NCI-H460 (cell line): ENCODE measurements at regions not wholly inside any gene's neighbourhood (a gene's known extent, or its start where the extent isn't known, plus 50 kb on each side); places are given as distances from the start of the nearest gene placed in this dataset.

Experiments
- DNase-seq: peaks from one replicate; pipeline ENCODE4 v3.0.0-alpha.2; 2016; ENCODE audit warnings: low read depth; ENCODE audit errors: extremely low read depth

DNA sequence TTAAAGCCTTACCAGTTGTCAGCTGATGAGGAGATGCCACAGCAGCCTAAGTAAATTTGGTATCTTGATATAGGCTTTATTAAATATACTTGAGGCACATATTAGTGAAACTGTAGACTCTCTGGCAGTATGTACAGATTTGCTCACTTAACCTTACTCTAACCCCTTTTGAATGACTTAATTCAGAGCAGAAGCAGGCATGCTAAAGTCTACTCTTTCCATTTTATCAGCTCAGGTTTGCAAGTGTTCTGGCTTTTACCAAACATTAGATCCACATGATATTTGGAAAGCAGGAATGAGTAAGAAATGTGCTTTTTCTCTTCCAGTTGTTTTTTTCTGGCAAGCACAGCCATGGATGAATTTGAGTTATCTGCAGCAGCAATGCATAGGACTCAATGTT lies 541.0 kb upstream of the PCDH9 start:
- DNase-seq: no peak

- no peak for DNase-seq
Measured at GRCh38 chr13:67769987-67770341, 539.8 kb upstream of the PCDH9 start.

GRCh38 chr13:67769063-67769986 lies 539.2 kb upstream of the PCDH9 start:
- DNase-seq: no peak

GRCh38 chr13:67763984-67764383 lies 533.8 kb upstream of the PCDH9 start:
- no peak for DNase-seq

DNA sequence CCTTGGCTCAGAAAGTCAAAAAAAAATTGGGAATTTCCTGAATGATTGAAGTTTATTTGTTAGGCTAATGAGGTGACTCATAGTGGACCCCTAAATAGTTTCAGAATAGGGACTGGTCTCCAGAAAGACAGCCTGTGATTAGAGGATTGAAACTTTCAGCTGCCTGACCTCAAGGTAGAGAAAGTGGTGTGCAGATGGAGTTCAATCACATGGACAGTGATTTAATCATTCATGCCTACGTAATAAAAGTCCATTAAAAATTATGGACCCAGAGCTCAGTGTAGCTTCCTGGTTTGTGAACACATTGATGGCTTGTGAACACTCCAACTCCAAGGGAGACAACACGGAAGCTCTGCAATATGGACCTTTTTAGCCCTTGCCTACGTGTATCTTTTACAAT lies 533.2 kb upstream of the PCDH9 start:
- no peak for DNase-seq

DNA sequence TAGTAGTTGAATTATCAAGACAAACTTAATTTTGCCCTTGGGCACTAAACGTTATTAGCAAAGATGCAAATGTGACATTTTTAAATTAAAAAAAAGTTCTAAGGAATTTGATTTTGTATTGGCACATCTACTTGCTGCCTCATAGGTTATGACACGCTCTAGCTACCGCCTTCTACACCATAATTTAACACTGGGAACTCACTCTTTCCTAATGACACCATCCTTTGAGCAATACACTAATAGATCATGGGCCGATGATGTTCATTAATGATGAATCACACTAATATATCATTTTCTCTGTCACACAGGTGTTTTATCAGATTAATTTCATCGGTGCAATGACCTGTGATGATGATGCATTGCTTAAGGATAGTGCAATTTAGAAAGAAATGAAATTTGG lies 528.8 kb upstream of the PCDH9 start:
- DNase-seq: no peak

- no peak for DNase-seq
Measured at GRCh38 chr13:67754012-67754411, 523.9 kb upstream of the PCDH9 start.

- no peak for DNase-seq
Measured at GRCh38 chr13:67752759-67753158, 522.6 kb upstream of the PCDH9 start.

DNA sequence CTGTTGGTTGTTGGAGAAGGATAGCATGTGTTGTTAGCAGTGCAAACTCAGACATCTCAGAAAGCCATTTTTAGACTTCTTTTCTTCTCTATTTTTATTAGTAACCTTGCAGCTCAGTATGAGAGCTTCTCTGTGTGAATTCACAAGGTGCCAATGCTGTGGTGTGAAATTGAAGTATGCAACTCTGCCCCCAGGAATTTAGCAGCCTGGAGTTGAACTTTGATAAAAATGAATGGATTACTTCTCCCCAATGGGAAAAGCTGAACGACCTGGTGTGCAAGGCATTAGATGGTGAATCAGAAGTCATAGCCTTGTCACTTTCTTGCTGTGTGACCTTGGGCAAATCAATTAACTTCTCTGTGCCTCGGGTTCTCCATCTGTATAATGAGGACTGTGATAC lies 512.3 kb upstream of the PCDH9 start:
- no peak for DNase-seq

GRCh38 chr13:67740871-67741535 lies 510.9 kb upstream of the PCDH9 start:
- DNase-seq: no peak

DNA sequence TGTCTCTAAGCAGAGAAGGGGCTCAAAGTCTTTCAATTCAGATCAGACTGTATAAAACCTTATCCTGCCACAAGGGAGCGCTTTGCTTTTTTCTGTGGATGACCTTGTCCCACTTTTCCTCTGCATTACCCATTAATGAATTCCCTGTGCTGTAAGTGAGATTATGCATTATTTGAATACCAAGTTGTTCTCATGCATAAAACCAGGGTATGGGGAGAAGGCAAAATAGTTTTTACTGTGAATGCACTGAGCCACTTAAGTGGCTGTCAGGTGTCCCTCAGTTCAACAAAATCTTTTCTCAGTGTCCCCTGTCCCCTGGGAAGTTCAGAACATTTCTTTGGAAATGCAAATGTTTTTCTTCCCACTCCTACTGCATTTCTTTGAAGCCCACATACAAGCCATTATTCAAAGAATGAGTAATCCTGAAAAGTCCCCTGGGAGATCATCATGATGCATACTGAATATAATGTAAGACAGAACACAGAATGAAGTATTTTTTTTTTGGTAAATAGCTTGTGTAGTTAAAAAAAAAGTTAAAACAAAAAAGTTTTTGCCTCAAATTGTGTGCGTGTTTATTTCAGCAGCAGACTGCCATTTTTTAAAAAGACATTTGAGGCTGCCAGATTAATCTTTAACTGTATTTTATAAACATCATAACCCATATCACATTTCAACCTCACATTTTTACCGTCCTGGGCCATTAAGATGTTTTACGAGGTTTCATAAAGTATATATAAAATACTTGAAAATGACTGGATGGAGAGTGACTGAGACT lies 506.7 kb upstream of the PCDH9 start:
- DNase-seq: peak; percentile 4

DNA sequence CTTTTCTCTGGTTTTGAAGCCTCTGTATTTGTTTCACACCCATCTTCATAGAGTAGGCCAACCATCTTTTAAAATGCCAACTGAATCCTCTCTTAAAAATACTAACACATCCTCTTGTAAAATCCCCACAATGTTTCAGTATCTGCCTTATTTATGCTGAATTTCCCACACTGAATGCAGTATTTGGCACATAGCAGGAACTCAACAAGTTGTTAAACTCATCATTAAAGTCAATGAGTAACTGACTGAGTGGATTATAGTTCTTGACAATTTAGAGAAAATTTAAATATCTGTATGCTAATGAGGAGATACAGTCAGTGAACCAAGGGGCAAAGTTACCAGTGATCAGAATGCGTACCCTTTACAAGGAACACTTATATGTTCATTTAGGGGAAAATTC lies 505.5 kb upstream of the PCDH9 start:
- DNase-seq: no peak

DNA sequence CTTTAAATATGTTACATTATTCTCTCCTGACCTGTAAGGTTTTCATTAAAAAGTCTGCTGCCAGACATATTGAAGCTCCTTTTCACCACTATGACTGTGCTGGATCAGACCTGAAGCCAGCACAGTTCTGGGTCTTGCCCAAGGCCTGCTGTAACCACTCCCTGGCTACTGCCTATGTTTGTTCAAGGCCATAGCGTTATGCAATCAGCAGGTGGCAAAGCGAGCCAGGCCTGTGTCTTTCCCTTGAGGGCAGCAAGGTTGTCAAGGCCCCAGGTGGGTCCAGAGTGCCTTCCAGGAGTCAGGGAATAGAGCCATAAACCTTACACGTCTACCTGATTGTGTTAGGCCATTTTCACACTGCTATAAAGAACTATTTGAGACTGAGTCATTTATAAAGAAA lies 496.8 kb upstream of the PCDH9 start:
- DNase-seq: no peak

DNA sequence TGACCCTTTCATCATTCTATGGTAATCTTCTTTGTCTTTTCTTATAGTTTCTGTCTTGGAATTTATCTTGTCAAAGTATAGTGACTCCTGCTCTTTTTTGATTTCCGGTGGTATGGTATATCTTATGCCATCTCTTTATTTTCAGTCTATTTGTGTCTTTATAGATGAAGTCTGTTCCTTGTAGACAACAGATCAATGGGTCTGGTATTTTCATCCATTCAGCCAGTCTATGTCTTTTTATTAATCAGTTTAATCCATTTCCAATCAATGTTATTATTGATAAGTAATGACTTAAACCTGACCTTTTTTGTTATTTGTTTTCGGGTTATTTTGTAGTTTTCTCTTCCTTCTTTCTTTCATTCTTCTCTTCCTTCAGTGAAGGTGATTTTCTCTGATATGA lies 495.9 kb upstream of the PCDH9 start:
- no peak for DNase-seq

DNA sequence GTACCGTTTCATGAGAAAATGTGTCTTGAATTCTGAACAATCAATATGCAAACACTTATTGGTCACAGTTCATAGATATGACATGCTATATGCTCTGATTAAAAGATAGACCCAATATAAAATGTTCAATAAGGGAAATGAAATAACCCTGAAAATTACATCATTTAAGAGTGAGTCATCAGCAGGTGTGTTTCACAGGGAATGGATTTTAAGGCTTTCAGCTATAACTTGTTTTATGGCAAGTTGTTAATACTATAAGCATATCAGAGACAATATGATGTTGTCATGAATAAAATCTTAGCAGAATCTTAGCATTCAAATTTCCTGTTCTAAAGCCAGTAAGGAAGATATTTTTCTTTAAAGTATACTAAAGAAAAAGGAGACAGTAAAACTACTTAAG lies 483.4 kb upstream of the PCDH9 start:
- DNase-seq: no peak

DNA sequence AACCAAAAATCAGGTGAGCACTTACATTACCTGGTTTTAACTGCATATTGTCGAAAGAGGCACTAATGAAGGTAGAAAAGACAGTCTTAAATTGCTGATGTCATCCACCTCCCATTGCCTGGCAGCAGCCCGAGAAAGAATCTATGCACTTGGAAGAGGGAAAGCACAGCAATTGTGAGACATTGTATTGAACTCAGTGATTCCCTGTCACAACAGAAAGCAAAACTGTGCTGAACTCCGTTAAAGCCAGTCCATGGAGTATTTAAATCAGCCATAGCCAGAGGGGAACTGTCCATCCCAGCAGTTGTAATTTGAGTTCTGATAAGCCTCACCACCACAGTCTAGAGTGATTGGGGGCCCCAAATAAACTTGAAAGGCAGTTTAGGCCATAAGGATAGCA lies 466.6 kb upstream of the PCDH9 start:
- no peak for DNase-seq

DNA sequence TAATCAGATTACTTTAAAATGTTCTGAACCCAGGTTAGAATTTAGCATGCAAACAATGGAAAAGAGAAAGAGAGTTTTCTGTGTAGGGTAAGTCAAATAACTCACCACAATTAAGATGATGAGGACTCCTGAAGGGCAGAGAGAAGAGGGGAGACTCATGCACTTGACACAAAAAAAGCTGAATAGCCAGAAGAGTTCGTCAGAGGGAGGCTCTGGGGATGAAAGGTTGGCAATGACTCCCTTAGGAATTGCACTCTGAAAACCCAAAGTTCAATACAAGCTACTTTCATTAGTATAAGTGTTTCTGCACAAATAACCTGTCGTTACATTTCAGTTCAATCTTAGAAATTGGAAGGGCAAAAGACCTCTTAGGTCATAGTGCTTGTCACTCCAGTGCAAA lies 434.4 kb upstream of the PCDH9 start:
- no peak for DNase-seq

- DNase-seq: no peak
Measured at GRCh38 chr13:67662997-67663396, 432.9 kb upstream of the PCDH9 start.

DNA sequence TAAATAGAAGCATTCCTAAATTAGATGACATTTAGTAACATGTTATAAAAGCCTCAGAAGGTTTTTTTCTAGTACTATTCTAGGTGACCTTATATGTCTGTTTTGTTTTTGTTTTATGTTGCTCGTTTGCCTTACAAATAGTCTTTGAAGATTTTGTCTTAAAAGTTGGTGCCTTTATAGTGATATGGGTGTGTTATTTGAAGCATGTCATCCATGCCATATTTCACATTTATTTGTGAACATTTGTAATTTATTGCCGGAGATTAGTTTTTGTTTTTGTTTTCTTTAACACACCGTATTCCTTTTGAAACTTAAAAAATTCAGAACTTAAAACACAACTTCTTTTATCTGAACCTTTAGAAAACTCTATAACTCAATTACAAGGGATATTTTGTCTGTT lies 422.8 kb upstream of the PCDH9 start:
- no peak for DNase-seq

- DNase-seq: no peak
Measured at GRCh38 chr13:67651908-67652465, 421.9 kb upstream of the PCDH9 start.

GRCh38 chr13:67650471-67650870 lies 420.3 kb upstream of the PCDH9 start:
- no peak for DNase-seq
